Neutrophil (primary cell): ENCODE measurements at regions not wholly inside any gene's neighbourhood (a gene's known extent, or its start where the extent isn't known, plus 50 kb on each side); places are given as distances from the start of the nearest gene placed in this dataset.
"Not testable (repeated sequence)": the region's sequence is repeated elsewhere in the genome, so short reads cannot be mapped to it uniquely, and the experiment has no call there.

Experiments used
- H3K27ac ChIP-seq: fragments of 200-600 bp; sonication (generic); 2 replicates; pipeline ENCODE4 v1.5.1; 2016; ENCODE audit warnings: mild to moderate bottlenecking, moderate library complexity
- H3K27me3 ChIP-seq: fragments of 200-600 bp; sonication (generic); 2 replicates; pipeline ENCODE4 v1.6.0; 2016; ENCODE audit warnings: mild to moderate bottlenecking
- H3K36me3 ChIP-seq: fragments of 200-600 bp; sonication (generic); 2 replicates; pipeline ENCODE4 v1.5.1; 2017
- H3K4me1 ChIP-seq, 2 experiments: fragments of 200-600 bp in 1 of 2; sonication (generic) in 1 of 2; 1 replicate in 1 of 2; 2 replicates in 1 of 2; pipeline versions ENCODE4 v1.5.1 to v1.6.1; 2013 to 2016; ENCODE audit warnings: low read depth in 1 of 2, low read length in 1 of 2, mild to moderate bottlenecking in 1 of 2, moderate library complexity in 1 of 2; ENCODE audit not compliant: control insufficient read depth in 1 of 2, insufficient read depth in 1 of 2
- H3K4me3 ChIP-seq, 2 experiments: fragments of 200-600 bp in 1 of 2; sonication (generic) in 1 of 2; 1 replicate in 1 of 2; 2 replicates in 1 of 2; pipeline ENCODE4 v1.5.1; 2013 to 2016; ENCODE audit warnings: low read depth in 1 of 2, low read length in 1 of 2, mild to moderate bottlenecking in 1 of 2, moderate library complexity in 1 of 2
- H3K9me3 ChIP-seq: fragments of 200-600 bp; sonication (generic); 2 replicates; pipeline ENCODE4 v1.5.1; 2016
- CTCF ChIP-seq: fragments of 200-600 bp; sonication (generic); IDR thresholded peaks from 2 replicates; pipeline ENCODE4 v1.5.1; 2016; ENCODE audit warnings: antibody characterized with exemption

- H3K27me3 ChIP-seq, result peaks cover 24% of the 10 kb centered on the region
- H3K27ac ChIP-seq, result no peak overlapping the region
- H3K36me3 ChIP-seq, result no peaks in the 10 kb centered on the region
- no peaks in the 10 kb centered on the region for H3K9me3 ChIP-seq
- no peak for TF ChIP-seq CTCF
- no peak overlapping the region for H3K4me3 ChIP-seq
- no peaks in the 10 kb centered on the region for H3K4me1 ChIP-seq
These were observed 160.5 kb downstream of the FOXD2 start for GRCh38 chr1:47598357-47598756.

- Histone ChIP-seq H3K36me3 (no peaks in the 10 kb centered on the region), H3K4me1 (no peaks in the 10 kb centered on the region)
These were observed 161.9 kb downstream of the FOXD2 start for GRCh38 chr1:47599777-47600176.

GRCh38 chr1:47602491-47602890 lies 164.6 kb downstream of the FOXD2 start:
- H3K27ac ChIP-seq, H3K27me3 ChIP-seq, H3K36me3 ChIP-seq, H3K4me3 ChIP-seq, H3K4me1 ChIP-seq, H3K9me3 ChIP-seq: not testable (repeated sequence)

More at GRCh38 chr1:47599777-47600176, 161.9 kb downstream of the FOXD2 start:
- TF ChIP-seq CTCF, result no peak
- peaks cover 10% of the 10 kb centered on the region for H3K27me3 ChIP-seq
- no peak overlapping the region for H3K4me3 ChIP-seq
- H3K27ac ChIP-seq, result no peak overlapping the region
- H3K9me3 ChIP-seq, result no peaks in the 10 kb centered on the region

- H3K27ac ChIP-seq, H3K27me3 ChIP-seq, H3K4me3 ChIP-seq: not testable (repeated sequence)
These were observed 167.0 kb downstream of the FOXD2 start for GRCh38 chr1:47604869-47605268.

GRCh38 chr1:47608296-47608875 lies 170.5 kb downstream of the FOXD2 start:
- TF ChIP-seq CTCF, result no peak
- H3K27me3 ChIP-seq, result peaks cover 11% of the 10 kb centered on the region
- H3K4me3 ChIP-seq, result no peak overlapping the region
- no peaks in the 10 kb centered on the region for H3K4me1 ChIP-seq
- H3K36me3 ChIP-seq, result no peaks in the 10 kb centered on the region
- H3K9me3 ChIP-seq, result no peaks in the 10 kb centered on the region
- H3K27ac ChIP-seq, result no peak overlapping the region

More at GRCh38 chr1:47604869-47605268, 167.0 kb downstream of the FOXD2 start:
- not testable (repeated sequence) for H3K9me3 ChIP-seq, H3K4me1 ChIP-seq, H3K36me3 ChIP-seq

- no peak for TF ChIP-seq CTCF
- Histone ChIP-seq H3K27ac (no peak overlapping the region), H3K36me3 (no peaks in the 10 kb centered on the region), H3K4me3 (no peak overlapping the region), H3K9me3 (no peaks in the 10 kb centered on the region), H3K4me1 (no peaks in the 10 kb centered on the region), H3K27me3 (peaks cover 11% of the 10 kb centered on the region)
These were observed 174.1 kb downstream of the FOXD2 start for GRCh38 chr1:47611992-47612391.

- H3K9me3 ChIP-seq, result no peaks in the 10 kb centered on the region
- H3K27me3 ChIP-seq, result peaks cover 11% of the 10 kb centered on the region
- no peak for TF ChIP-seq CTCF
- H3K27ac ChIP-seq, result no peak overlapping the region
- no peaks in the 10 kb centered on the region for H3K4me1 ChIP-seq
- H3K36me3 ChIP-seq, result no peaks in the 10 kb centered on the region
- H3K4me3 ChIP-seq, result no peak overlapping the region
These were observed 175.0 kb downstream of the FOXD2 start for GRCh38 chr1:47612819-47613218.
